HEK293 (cell line): ENCODE measurements at regions not wholly inside any gene's neighbourhood (a gene's known extent, or its start where the extent isn't known, plus 50 kb on each side); places are given as distances from the start of the nearest gene placed in this dataset.

Experiments used
- CTCF ChIA-PET: fragments of 350-600 bp; formaldehyde crosslinking; extraction: SDS; loops from one replicate; lab custom pipeline; 2021; ENCODE audit warnings: antibody characterized with exemption; lab: Yijun Ruan, JAX
- POLR2A ChIA-PET: fragments of 300-600 bp; formaldehyde crosslinking; extraction: SDS; loops from one replicate; lab custom pipeline; 2020; ENCODE audit warnings: antibody characterized with exemption, inconsistent platforms; lab: Yijun Ruan, JAX
- H3K27ac ChIP-seq: fragments of 200-500 bp; sonication (Bioruptor generic); 2 replicates; pipeline ENCODE4 v1.5.1; 2014; ENCODE audit warnings: low read depth, low read length, control low read depth, inconsistent platforms; ENCODE audit errors: extremely low read depth
- H3K36me3 ChIP-seq, 2 experiments: fragments of 200-500 bp in 1 of 2; sonication (Bioruptor generic) in 1 of 2; 1 replicate in 1 of 2; 2 replicates in 1 of 2; pipeline ENCODE4 v1.5.1; 2014 to 2017; ENCODE audit warnings: inconsistent platforms in 2 of 2, low read length in 2 of 2; ENCODE audit not compliant: control insufficient read depth in 2 of 2, insufficient read depth in 1 of 2
- H3K4me1 ChIP-seq: fragments of 200-500 bp; sonication (Bioruptor generic); 2 replicates; pipeline ENCODE4 v1.5.1; 2014; ENCODE audit warnings: mild to moderate bottlenecking, low read length, inconsistent platforms; ENCODE audit not compliant: control insufficient read depth, insufficient read depth
- H3K4me3 ChIP-seq: 2 replicates; pipeline ENCODE4 v1.5.1; 2011; ENCODE audit warnings: low read depth, mild to moderate bottlenecking, control low read depth, low read length, moderate library complexity
- H3K9me3 ChIP-seq: fragments of 200-500 bp; sonication (Bioruptor generic); 2 replicates; pipeline ENCODE4 v1.5.1; 2014; ENCODE audit warnings: low read depth, low read length, inconsistent platforms; ENCODE audit not compliant: control insufficient read depth, insufficient read depth
- EGR2 ChIP-seq: fragments of 450-650 bp; formaldehyde crosslinking; IDR thresholded peaks from 2 replicates; pipeline ENCODE4 v1.5.1; 2016; ENCODE audit warnings: low read depth, missing biosample characterization, missing genetic modification characterization
- HOXC10 ChIP-seq: sonication (generic); formaldehyde crosslinking; IDR thresholded peaks from 2 replicates; pipeline ENCODE4 v1.8.1; 2023; ENCODE audit warnings: mild to moderate bottlenecking, missing genetic modification reagents
- KLF7 ChIP-seq: fragments of 450-650 bp; formaldehyde crosslinking; IDR thresholded peaks from 2 replicates; pipeline ENCODE4 v1.5.1; 2016; ENCODE audit warnings: missing biosample characterization, missing genetic modification characterization, borderline replicate concordance
- PATZ1 ChIP-seq: fragments of 450-650 bp; formaldehyde crosslinking; IDR thresholded peaks from 2 replicates; pipeline ENCODE4 v1.5.1; 2016; ENCODE audit warnings: missing biosample characterization, missing genetic modification characterization
- SCRT1 ChIP-seq: fragments of 450-650 bp; formaldehyde crosslinking; IDR thresholded peaks from 2 replicates; pipeline ENCODE4 v1.5.1; 2016; ENCODE audit warnings: missing biosample characterization, missing genetic modification characterization, borderline replicate concordance
- ZBTB17 ChIP-seq: fragments of 450-650 bp; formaldehyde crosslinking; IDR thresholded peaks from 2 replicates; pipeline ENCODE4 v1.5.1; 2016; ENCODE audit warnings: missing biosample characterization, missing genetic modification characterization
- ZNF19 ChIP-seq: fragments of 450-650 bp; formaldehyde crosslinking; IDR thresholded peaks from 2 replicates; pipeline ENCODE4; 2016; ENCODE audit warnings: missing biosample characterization, missing genetic modification characterization, low read depth
- ZNF223 ChIP-seq: fragments of 450-650 bp; formaldehyde crosslinking; IDR thresholded peaks from 2 replicates; pipeline ENCODE4 v1.5.1; 2016; ENCODE audit warnings: missing biosample characterization, missing genetic modification characterization
- ZNF23 ChIP-seq: fragments of 450-650 bp; formaldehyde crosslinking; IDR thresholded peaks from 2 replicates; pipeline ENCODE4 v1.5.1; 2016; ENCODE audit warnings: missing biosample characterization, missing genetic modification characterization, borderline replicate concordance
- ZNF510 ChIP-seq: fragments of 450-650 bp; formaldehyde crosslinking; IDR thresholded peaks from 2 replicates; pipeline ENCODE4 v1.5.1; 2018; ENCODE audit warnings: mild to moderate bottlenecking, missing genetic modification characterization, missing biosample characterization; ENCODE audit not compliant: insufficient replicate concordance
- ZNF518A ChIP-seq: fragments of 450-650 bp; formaldehyde crosslinking; conservative IDR thresholded peaks from 2 replicates; pipeline ENCODE4 v1.5.1; 2016; ENCODE audit warnings: low read depth, missing biosample characterization, missing genetic modification characterization
- ZNF658 ChIP-seq: fragments of 450-650 bp; formaldehyde crosslinking; IDR thresholded peaks from 2 replicates; pipeline ENCODE4; 2016; ENCODE audit warnings: missing biosample characterization, missing genetic modification characterization
- ZNF707 ChIP-seq: fragments of 450-650 bp; formaldehyde crosslinking; IDR thresholded peaks from 2 replicates; pipeline ENCODE4 v1.5.1; 2016; ENCODE audit warnings: missing biosample characterization, missing genetic modification characterization
- ZNF777 ChIP-seq: fragments of 450-650 bp; formaldehyde crosslinking; IDR thresholded peaks from 2 replicates; pipeline ENCODE4 v1.5.1; 2017; ENCODE audit warnings: missing biosample characterization, missing genetic modification characterization, borderline replicate concordance
- TF ChIP-seq, protein P1 (sequence below): fragments of 450-650 bp; formaldehyde crosslinking; IDR thresholded peaks from 2 replicates; pipeline ENCODE4 v1.5.0; 2017; ENCODE audit warnings: missing biosample characterization, missing genetic modification characterization, borderline replicate concordance
- TF ChIP-seq, protein P2 (sequence below): fragments of 450-650 bp; formaldehyde crosslinking; IDR thresholded peaks from 2 replicates; pipeline ENCODE4 v1.5.1; 2016; ENCODE audit warnings: missing biosample characterization, missing genetic modification characterization

DNA sequence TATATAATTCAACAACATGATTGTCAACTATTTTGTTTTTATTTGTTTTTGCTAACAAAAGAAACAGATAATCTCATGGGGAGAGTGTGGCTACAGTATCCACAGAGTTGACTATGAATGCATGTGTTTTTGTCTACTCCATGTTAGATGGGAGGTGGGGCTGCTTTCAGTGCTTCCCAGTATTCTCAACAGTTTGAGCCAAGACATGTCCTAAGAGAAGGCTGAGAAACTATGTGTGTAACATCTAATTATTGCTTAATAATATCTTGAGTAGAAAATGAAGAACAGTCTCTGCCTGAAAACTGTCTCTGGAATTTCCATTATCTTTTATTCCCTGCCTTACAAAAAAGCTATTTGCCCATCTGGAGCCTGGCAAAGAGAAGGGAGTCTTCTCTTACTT is 178.8 kb upstream of the MMADHC start:
- ChIA-PET CTCF (no interaction called here), POLR2A (no interaction called here)
- H3K27ac ChIP-seq = no peak overlapping the region
- H3K4me1 ChIP-seq = peaks cover 19% of the 10 kb centered on the region
- H3K4me3 ChIP-seq = no peak overlapping the region
- TF ChIP-seq ZBTB17 (tag by site-specific recombination) = no peak
- no peak for TF ChIP-seq ZNF19 (tag by site-specific recombination)
- no peak for TF ChIP-seq ZNF23 (tag by site-specific recombination)
- no peak for TF ChIP-seq ZNF707 (tag by site-specific recombination)
- no peak for TF ChIP-seq ZNF223
- no peak for TF ChIP-seq SCRT1 (tag by site-specific recombination)
- TF ChIP-seq KLF7 (tag by site-specific recombination) = no peak
- TF ChIP-seq ZNF658 (tag by site-specific recombination) = no peak
- no peak for TF ChIP-seq ZNF777 (tag by site-specific recombination)
- no peak for TF ChIP-seq EGR2 (tag by site-specific recombination)
- TF ChIP-seq ZNF518A (tag by site-specific recombination) = no peak
- no peak for TF ChIP-seq HOXC10 (CRISPR knock-in tag)
- TF ChIP-seq PATZ1 = no peak
- no peak for TF ChIP-seq ZNF510 (tag by site-specific recombination)
- TF ChIP-seq, protein P1, sequence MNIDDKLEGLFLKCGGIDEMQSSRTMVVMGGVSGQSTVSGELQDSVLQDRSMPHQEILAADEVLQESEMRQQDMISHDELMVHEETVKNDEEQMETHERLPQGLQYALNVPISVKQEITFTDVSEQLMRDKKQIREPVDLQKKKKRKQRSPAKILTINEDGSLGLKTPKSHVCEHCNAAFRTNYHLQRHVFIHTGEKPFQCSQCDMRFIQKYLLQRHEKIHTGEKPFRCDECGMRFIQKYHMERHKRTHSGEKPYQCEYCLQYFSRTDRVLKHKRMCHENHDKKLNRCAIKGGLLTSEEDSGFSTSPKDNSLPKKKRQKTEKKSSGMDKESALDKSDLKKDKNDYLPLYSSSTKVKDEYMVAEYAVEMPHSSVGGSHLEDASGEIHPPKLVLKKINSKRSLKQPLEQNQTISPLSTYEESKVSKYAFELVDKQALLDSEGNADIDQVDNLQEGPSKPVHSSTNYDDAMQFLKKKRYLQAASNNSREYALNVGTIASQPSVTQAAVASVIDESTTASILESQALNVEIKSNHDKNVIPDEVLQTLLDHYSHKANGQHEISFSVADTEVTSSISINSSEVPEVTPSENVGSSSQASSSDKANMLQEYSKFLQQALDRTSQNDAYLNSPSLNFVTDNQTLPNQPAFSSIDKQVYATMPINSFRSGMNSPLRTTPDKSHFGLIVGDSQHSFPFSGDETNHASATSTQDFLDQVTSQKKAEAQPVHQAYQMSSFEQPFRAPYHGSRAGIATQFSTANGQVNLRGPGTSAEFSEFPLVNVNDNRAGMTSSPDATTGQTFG (tag by site-specific recombination) = no peak
- TF ChIP-seq, protein P2, sequence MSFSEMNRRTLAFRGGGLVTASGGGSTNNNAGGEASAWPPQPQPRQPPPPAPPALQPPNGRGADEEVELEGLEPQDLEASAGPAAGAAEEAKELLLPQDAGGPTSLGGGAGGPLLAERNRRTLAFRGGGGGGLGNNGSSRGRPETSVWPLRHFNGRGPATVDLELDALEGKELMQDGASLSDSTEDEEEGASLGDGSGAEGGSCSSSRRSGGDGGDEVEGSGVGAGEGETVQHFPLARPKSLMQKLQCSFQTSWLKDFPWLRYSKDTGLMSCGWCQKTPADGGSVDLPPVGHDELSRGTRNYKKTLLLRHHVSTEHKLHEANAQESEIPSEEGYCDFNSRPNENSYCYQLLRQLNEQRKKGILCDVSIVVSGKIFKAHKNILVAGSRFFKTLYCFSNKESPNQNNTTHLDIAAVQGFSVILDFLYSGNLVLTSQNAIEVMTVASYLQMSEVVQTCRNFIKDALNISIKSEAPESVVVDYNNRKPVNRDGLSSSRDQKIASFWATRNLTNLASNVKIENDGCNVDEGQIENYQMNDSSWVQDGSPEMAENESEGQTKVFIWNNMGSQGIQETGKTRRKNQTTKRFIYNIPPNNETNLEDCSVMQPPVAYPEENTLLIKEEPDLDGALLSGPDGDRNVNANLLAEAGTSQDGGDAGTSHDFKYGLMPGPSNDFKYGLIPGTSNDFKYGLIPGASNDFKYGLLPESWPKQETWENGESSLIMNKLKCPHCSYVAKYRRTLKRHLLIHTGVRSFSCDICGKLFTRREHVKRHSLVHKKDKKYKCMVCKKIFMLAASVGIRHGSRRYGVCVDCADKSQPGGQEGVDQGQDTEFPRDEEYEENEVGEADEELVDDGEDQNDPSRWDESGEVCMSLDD (tag by site-specific recombination) = no peak
- H3K9me3 ChIP-seq = no peaks in the 10 kb centered on the region
- no peaks in the 10 kb centered on the region for H3K36me3 ChIP-seq
